NCI-H82 (cell line): ENCODE measurements at regions not wholly inside any gene's neighbourhood (a gene's known extent, or its start where the extent isn't known, plus 50 kb on each side); places are given as distances from the start of the nearest gene placed in this dataset.

Experiments
- DNase-seq: peaks from one replicate; lab custom pipeline; 2025; lab: John Stamatoyannopoulos, UW

- no peak for DNase-seq
Measured at GRCh38 chr1:69157046-69157756, 410.5 kb upstream of the LRRC7 start.

GRCh38 chr1:69163241-69163640 is 404.5 kb upstream of the LRRC7 start:
- no peak for DNase-seq

- no peak for DNase-seq
Measured at GRCh38 chr1:69163779-69164178, 403.9 kb upstream of the LRRC7 start.

GRCh38 chr1:69167876-69168275 is 399.8 kb upstream of the LRRC7 start:
- DNase-seq = no peak

- no peak for DNase-seq
Measured at GRCh38 chr1:69171248-69171647, 396.5 kb upstream of the LRRC7 start.

- DNase-seq = no peak
Measured at GRCh38 chr1:69172003-69173000, 395.4 kb upstream of the LRRC7 start.

DNA sequence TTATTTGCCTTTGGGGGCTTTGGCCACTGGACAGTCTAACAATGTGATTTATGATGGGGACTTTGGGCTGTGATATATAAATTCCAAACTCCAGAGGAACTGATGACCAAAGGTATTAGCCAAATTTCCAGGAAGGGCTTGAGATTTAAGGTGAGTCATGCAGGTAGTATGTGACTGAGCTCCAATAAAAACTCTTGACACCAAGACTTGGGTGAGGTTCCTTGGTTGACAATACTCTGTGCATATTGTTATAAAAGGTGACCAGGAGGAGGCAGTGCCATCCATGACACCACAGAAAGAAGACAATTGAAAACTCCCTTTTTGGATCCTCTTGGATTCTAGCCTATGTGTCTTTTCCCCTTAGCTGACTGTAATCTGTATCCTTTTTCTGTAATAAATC is 392.7 kb upstream of the LRRC7 start:
- no peak for DNase-seq

- no peak for DNase-seq
Measured at GRCh38 chr1:69180358-69180757, 387.4 kb upstream of the LRRC7 start.

DNA sequence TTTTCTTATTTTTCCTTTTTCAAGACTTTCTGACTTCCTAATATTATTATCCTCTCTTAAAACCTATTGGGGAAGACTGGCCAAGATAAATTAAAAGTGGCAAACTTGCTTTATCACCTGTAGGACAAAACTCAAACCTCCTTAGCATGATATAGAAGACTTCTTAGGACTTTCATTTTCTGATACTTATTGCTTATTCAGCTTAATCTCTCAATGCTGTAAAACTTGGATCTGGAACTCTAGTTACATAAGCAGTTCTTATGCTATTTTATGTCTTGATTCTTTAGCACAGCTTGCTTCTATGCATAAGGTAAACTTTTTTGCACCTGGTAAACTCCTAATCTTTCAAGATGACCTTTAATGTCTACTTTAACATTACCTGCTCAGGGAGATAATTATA is 382.3 kb upstream of the LRRC7 start:
- DNase-seq = no peak

GRCh38 chr1:69191335-69191734 is 376.4 kb upstream of the LRRC7 start:
- DNase-seq = peak; percentile 82

DNA sequence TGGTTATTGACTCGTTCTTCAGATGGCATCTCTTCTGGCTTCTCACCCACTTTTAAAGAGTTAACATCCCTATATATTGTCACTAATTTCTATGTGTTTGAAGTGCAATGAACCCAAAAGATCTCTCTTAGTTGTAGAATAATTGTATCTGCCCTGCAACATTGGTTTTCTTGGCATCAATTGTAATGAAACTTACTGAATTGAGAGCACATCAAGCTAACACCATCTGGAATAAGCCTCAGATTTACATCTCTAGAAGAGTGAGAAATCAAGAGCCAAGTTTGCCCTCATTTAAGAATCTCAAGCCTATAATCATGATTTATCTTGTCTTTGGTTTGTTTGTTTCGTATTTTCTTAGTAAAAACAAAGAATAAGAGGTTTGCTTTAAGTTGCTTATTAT is 372.6 kb upstream of the LRRC7 start:
- DNase-seq = no peak

GRCh38 chr1:69196071-69196470 is 371.7 kb upstream of the LRRC7 start:
- DNase-seq = no peak

- DNase-seq = no peak
Measured at GRCh38 chr1:69197816-69198215, 369.9 kb upstream of the LRRC7 start.

DNA sequence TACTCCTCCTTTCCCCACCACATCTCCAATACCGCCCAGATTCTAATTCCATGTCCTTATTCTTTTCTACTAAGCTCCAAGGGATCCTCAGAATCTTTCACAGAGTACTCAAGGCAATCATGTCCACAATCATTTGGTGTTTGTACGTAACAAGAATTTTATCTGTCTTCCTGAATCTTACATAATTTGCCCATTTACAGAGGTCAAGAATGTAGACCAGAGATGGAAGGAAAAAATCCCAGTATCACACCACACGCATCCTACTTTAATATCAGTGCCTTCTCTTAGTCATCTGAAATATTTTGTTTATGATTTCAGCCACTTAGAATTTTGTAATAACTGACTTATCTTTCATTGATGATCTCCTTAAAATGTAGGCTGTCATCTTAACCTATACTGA is 366.0 kb upstream of the LRRC7 start:
- DNase-seq = no peak

DNA sequence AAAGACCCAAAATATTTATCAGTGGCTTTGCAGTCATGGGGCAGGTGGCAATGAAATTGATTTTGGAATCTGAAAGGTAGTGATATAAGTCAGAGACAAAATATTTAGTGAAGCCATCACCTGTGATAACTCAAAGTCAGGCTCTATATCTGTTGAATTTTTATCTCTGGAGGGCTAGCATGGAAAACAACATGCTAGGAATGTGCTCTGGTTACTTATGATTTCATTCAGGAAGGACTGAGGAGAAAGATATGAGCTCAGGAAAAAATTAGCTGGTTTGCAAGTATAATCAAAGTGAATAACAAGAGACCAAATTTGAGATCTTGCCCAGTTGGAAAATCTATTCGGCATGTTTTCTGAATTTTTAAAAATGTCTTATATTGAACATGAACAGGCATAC is 364.6 kb upstream of the LRRC7 start:
- no peak for DNase-seq

- no peak for DNase-seq
Measured at GRCh38 chr1:69213644-69214043, 354.1 kb upstream of the LRRC7 start.

DNA sequence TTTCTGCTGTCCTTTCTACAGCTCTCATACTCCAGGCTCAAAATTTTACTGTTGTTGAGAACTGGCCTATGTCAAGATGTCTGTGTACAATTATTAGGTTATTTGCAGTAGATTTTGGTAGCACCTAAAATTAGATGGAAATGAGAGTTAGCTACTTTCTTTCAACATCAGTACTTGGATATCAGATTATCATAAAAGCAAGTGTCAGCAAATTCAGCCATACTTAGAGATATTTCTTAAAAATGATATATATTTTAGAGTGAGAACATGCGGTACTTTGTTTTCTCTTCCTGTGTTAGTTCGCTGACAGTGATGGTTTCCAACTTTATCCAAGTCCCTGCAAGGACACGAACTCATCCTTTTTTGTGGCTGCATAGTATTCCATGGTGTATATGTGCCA is 351.8 kb upstream of the LRRC7 start:
- no peak for DNase-seq

DNA sequence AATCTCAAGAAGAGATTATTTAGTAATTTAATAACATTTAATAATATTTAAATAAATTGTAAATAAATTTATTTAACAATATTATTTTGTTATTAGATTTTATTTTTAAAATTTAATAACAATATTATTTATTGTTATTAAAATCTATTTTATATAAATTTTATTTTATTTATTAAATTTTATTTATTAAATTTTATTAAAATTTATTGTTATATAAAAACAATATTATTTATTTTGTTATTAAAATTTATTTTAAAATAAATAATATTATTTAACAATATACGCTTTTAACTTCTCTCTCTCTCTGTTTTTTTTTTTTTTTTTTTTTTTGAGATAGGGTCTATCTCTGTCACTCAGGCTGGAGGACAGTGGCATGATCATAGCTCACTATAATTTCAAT is 347.1 kb upstream of the LRRC7 start:
- no peak for DNase-seq

- peak; percentile 30 for DNase-seq
Measured at GRCh38 chr1:69221524-69221923, 346.2 kb upstream of the LRRC7 start.

- no peak for DNase-seq
Measured at GRCh38 chr1:69223156-69223555, 344.6 kb upstream of the LRRC7 start.

GRCh38 chr1:69228501-69228900 is 339.2 kb upstream of the LRRC7 start:
- no peak for DNase-seq

DNA sequence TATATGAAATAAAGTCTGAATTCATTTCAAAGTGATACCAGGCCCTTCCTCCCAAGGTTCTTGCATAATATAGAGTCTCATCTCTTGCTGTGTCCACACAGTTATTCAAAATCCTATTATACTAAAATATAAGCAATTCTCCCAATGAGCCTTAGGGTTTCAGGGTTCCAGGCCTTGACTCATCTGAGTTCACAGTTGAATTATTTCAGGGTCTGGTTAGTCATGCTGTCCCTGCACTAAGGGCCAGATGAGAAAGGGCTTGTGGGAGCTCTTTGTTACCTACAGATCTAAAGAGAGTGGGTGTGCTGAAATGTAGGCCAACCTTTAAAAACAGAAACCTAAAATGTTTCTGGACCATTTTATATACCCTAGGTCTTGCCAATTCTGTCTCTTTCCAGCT is 337.5 kb upstream of the LRRC7 start:
- DNase-seq = no peak

DNA sequence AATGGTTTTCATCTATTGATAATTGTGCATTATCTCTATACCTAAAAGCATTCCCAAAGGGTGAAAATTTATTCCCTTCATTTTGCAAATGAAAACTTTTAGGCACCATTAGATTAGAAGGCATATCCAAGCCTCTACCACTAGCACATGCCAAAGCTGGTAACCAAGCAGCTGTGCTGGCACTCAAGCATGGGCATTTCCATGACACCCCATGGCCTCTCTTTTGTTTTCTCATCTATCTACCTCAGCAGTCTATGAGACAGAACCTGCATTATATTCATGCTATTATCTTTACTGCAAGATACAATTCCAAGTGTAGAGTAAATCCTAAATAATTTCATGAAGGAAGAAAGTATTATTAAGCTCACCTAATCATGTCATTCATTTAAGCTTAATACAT is 334.3 kb upstream of the LRRC7 start:
- no peak for DNase-seq
